GM18867 (cell line): ENCODE measurements at regions not wholly inside any gene's neighbourhood (a gene's known extent, or its start where the extent isn't known, plus 50 kb on each side); places are given as distances from the start of the nearest gene placed in this dataset.

Source experiments
- ATAC-seq: cut with Tn5 transposase; IDR thresholded peaks from one replicate; pipeline ENCODE4 v1.9.1; 2021; ENCODE audit warnings: mild to moderate bottlenecking, moderate library complexity; ENCODE audit not compliant: unreplicated experiment

- ATAC-seq = no peak
These were observed 986.3 kb downstream of the TFAP2A start for GRCh38 chr6:9428421-9429172.

GRCh38 chr6:9422138-9422537, 986.8 kb upstream of the SLC35B3 start:
- no peak for ATAC-seq

GRCh38 chr6:9420316-9421015, 985.1 kb upstream of the SLC35B3 start:
- ATAC-seq = no peak

GRCh38 chr6:9417400-9417799, 982.1 kb upstream of the SLC35B3 start:
- no peak for ATAC-seq

GRCh38 chr6:9412951-9413559, 977.7 kb upstream of the SLC35B3 start:
- peak; percentile 92 for ATAC-seq

GRCh38 chr6:9409126-9409525, 973.8 kb upstream of the SLC35B3 start:
- ATAC-seq = no peak

GRCh38 chr6:9408402-9409117, 973.2 kb upstream of the SLC35B3 start:
- no peak for ATAC-seq

GRCh38 chr6:9405825-9406224, 970.5 kb upstream of the SLC35B3 start:
- no peak for ATAC-seq

GRCh38 chr6:9405369-9405768, 970.0 kb upstream of the SLC35B3 start:
- ATAC-seq = no peak

- ATAC-seq = no peak
These were observed 969.2 kb upstream of the SLC35B3 start for GRCh38 chr6:9404351-9405146.

GRCh38 chr6:9403736-9404135, 968.4 kb upstream of the SLC35B3 start:
- no peak for ATAC-seq

GRCh38 chr6:9401960-9402359, 966.6 kb upstream of the SLC35B3 start:
- no peak for ATAC-seq

- ATAC-seq = no peak
These were observed 964.6 kb upstream of the SLC35B3 start for GRCh38 chr6:9399916-9400315.

- no peak for ATAC-seq
These were observed 963.5 kb upstream of the SLC35B3 start for GRCh38 chr6:9398767-9399373.

GRCh38 chr6:9398071-9398766, 962.9 kb upstream of the SLC35B3 start:
- no peak for ATAC-seq

GRCh38 chr6:9388596-9388995, 953.3 kb upstream of the SLC35B3 start:
- no peak for ATAC-seq

- no peak for ATAC-seq
These were observed 945.2 kb upstream of the SLC35B3 start for GRCh38 chr6:9380568-9380967.

GRCh38 chr6:9373308-9373707, 938.0 kb upstream of the SLC35B3 start:
- no peak for ATAC-seq

- no peak for ATAC-seq
These were observed 935.1 kb upstream of the SLC35B3 start for GRCh38 chr6:9370480-9370879.

GRCh38 chr6:9365378-9365777, 930.0 kb upstream of the SLC35B3 start:
- ATAC-seq = no peak
